DLD1 (cell line): ENCODE measurements at regions not wholly inside any gene's neighbourhood (a gene's known extent, or its start where the extent isn't known, plus 50 kb on each side); places are given as distances from the start of the nearest gene placed in this dataset.

ENCODE experiments used
- in situ Hi-C: cut with HindIII; loops from 2 replicates; pipeline ENCODE4 v1.10.0; 2017; ENCODE audit warnings: low sequenced_read_pairs

GRCh38 chr3:30350011-30350410, 256.4 kb upstream of the TGFBR2 start:
- in situ Hi-C loops: no loop called here

- in situ Hi-C loops: no loop called here
Measured at GRCh38 chr3:30350901-30351300, 255.5 kb upstream of the TGFBR2 start.

GRCh38 chr3:30352410-30353318, 253.7 kb upstream of the TGFBR2 start:
- in situ Hi-C loops: no loop called here

GRCh38 chr3:30353711-30354467, 252.5 kb upstream of the TGFBR2 start:
- in situ Hi-C loops: no loop called here

GRCh38 chr3:30354513-30354912, 251.9 kb upstream of the TGFBR2 start:
- in situ Hi-C loops: no loop called here

- in situ Hi-C loops: no loop called here
Measured at GRCh38 chr3:30354972-30355371, 251.4 kb upstream of the TGFBR2 start.

GRCh38 chr3:30355622-30356021, 250.8 kb upstream of the TGFBR2 start:
- in situ Hi-C loops: no loop called here

- in situ Hi-C loops: no loop called here
Measured at GRCh38 chr3:30356866-30357753, 249.3 kb upstream of the TGFBR2 start.

GRCh38 chr3:30357897-30358296, 248.5 kb upstream of the TGFBR2 start:
- in situ Hi-C loops: no loop called here

GRCh38 chr3:30358871-30359270, 247.5 kb upstream of the TGFBR2 start:
- in situ Hi-C loops: no loop called here

- in situ Hi-C loops: no loop called here
Measured at GRCh38 chr3:30368978-30369377, 237.4 kb upstream of the TGFBR2 start.

GRCh38 chr3:30370681-30371271, 235.6 kb upstream of the TGFBR2 start:
- in situ Hi-C loops: no loop called here

GRCh38 chr3:30372837-30373236, 233.6 kb upstream of the TGFBR2 start:
- in situ Hi-C loops: no loop called here

- in situ Hi-C loops: no loop called here
Measured at GRCh38 chr3:30384546-30385072, 221.8 kb upstream of the TGFBR2 start.

- in situ Hi-C loops: no loop called here
Measured at GRCh38 chr3:30393079-30393478, 213.3 kb upstream of the TGFBR2 start.

- in situ Hi-C loops: no loop called here
Measured at GRCh38 chr3:30397030-30397429, 209.4 kb upstream of the TGFBR2 start.

- in situ Hi-C loops: no loop called here
Measured at GRCh38 chr3:30399394-30400181, 206.8 kb upstream of the TGFBR2 start.

- in situ Hi-C loops: no loop called here
Measured at GRCh38 chr3:30400926-30401325, 205.5 kb upstream of the TGFBR2 start.

- in situ Hi-C loops: no loop called here
Measured at GRCh38 chr3:30401971-30402370, 204.4 kb upstream of the TGFBR2 start.

GRCh38 chr3:30407651-30408050, 198.8 kb upstream of the TGFBR2 start:
- in situ Hi-C loops: no loop called here
